DND-41 (cell line): ENCODE measurements at regions not wholly inside any gene's neighbourhood (a gene's known extent, or its start where the extent isn't known, plus 50 kb on each side); places are given as distances from the start of the nearest gene placed in this dataset.

ENCODE experiments used
- ATAC-seq: fragments of 200-7000 bp; cut with Tn5 transposase; 3 replicates; pipeline ENCODE4 v1.9.1; 2021; ENCODE audit warnings: low read depth; ENCODE audit not compliant: insufficient read depth
- DNase-seq: peaks from one replicate; pipeline ENCODE4 v3.0.0-alpha.2; 2020
- H2AFZ ChIP-seq: 2 replicates; pipeline ENCODE4 v1.6.0; 2012; ENCODE audit warnings: low read depth, low read length
- H3K27ac ChIP-seq: 2 replicates; pipeline ENCODE4 v1.5.1; 2012; ENCODE audit warnings: low read length, inconsistent platforms
- H3K27me3 ChIP-seq: fragments of 200-600 bp; sonication (generic); 2 replicates; pipeline ENCODE4 v1.6.0; 2012; ENCODE audit warnings: low read length, mild to moderate bottlenecking, inconsistent platforms; ENCODE audit not compliant: insufficient read depth, poor library complexity
- H3K36me3 ChIP-seq: 2 replicates; pipeline ENCODE4 v1.5.1; 2012; ENCODE audit warnings: low read length, inconsistent platforms; ENCODE audit not compliant: insufficient read depth
- H3K4me1 ChIP-seq: 2 replicates; pipeline ENCODE4 v1.5.1; 2012; ENCODE audit warnings: mild to moderate bottlenecking, low read length; ENCODE audit not compliant: insufficient read depth
- H3K4me2 ChIP-seq: 2 replicates; pipeline ENCODE4 v1.6.0; 2012; ENCODE audit warnings: mild to moderate bottlenecking, moderate library complexity, low read length, inconsistent platforms; ENCODE audit not compliant: insufficient read depth
- H3K4me3 ChIP-seq, 2 experiments: fragments of 200-600 bp in 1 of 2; shearing (Covaris generic) in 1 of 2; 2 replicates each; pipeline ENCODE4 v1.5.1; 2012 to 2016; ENCODE audit warnings: inconsistent platforms in 2 of 2, low read length in 2 of 2, mild to moderate bottlenecking in 2 of 2, low read depth in 1 of 2, moderate library complexity in 1 of 2
- H3K79me2 ChIP-seq: 2 replicates; pipeline ENCODE4 v1.6.0; 2012; ENCODE audit warnings: low read length, inconsistent platforms; ENCODE audit not compliant: insufficient read depth
- H3K9ac ChIP-seq: 2 replicates; pipeline ENCODE4 v1.6.0; 2012; ENCODE audit warnings: low read depth, mild to moderate bottlenecking, inconsistent platforms, low read length, moderate library complexity
- H3K9me3 ChIP-seq: 2 replicates; pipeline ENCODE4 v1.5.1; 2012; ENCODE audit warnings: low read length, moderate library complexity, mild to moderate bottlenecking, inconsistent platforms; ENCODE audit not compliant: insufficient read depth, severe bottlenecking
- H4K20me1 ChIP-seq: 2 replicates; pipeline ENCODE4 v1.6.0; 2012; ENCODE audit warnings: low read length; ENCODE audit not compliant: insufficient read depth
- CTCF ChIP-seq: IDR thresholded peaks from 2 replicates; pipeline ENCODE4 v1.5.1; 2012; ENCODE audit warnings: borderline replicate concordance, low read length, moderate library complexity, mild to moderate bottlenecking; ENCODE audit not compliant: poor library complexity, severe bottlenecking; ENCODE audit errors: extremely low read depth
- EZH2 ChIP-seq: IDR thresholded peaks from 3 replicates; pipeline ENCODE4 v1.6.1; 2012; ENCODE audit warnings: borderline replicate concordance, low read depth, mild to moderate bottlenecking, moderate library complexity, low read length, inconsistent platforms; ENCODE audit not compliant: severe bottlenecking

DNA sequence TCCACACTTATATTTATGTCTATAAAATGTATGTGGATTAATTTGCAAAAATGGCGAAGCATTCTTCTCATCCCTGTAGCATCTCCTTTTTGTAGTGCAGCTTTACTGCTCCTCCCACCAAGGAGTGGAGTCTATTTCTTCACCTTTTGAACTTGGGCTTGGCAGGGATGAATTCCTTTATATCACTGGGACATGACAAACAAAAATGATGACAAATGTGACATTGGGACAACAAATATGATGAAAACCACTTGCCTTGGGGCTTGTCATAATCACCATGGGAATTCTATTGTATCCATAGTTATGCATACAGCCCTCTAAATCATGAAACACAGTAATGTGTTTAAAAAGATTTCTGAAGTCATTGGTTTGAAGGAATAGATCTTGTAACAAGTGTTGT lies 155.0 kb downstream of the TNFSF18 start:
- Histone ChIP-seq H3K4me2 (peak overlapping the region; percentile 61; the same call in 1 of the 2 replicates), H3K27ac (peak overlapping the region; percentile 80), H3K4me1 (peaks cover 43% of the 10 kb centered on the region), H2AFZ (peak overlapping the region; percentile 38; the same call in 1 of the 2 replicates), H3K4me3 (no peak overlapping the region), H3K36me3 (no peaks in the 10 kb centered on the region), H4K20me1 (no peaks in the 10 kb centered on the region), H3K9ac (0 out of 2 replicates have a peak overlapping the region, but pooled peaks have one; percentile 49), H3K79me2 (no peaks in the 10 kb centered on the region), H3K9me3 (no peaks in the 10 kb centered on the region), H3K27me3 (no peaks in the 10 kb centered on the region)
- TF ChIP-seq EZH2 (no peak), CTCF (no peak)
- no peak for DNase-seq
- ATAC-seq, result no peak

GRCh38 chr1:172897738-172898137 lies 153.0 kb downstream of the TNFSF18 start:
- TF ChIP-seq EZH2 (no peak), CTCF (no peak)
- ATAC-seq (no peak), DNase-seq (no peak)
- Histone ChIP-seq H3K36me3 (no peaks in the 10 kb centered on the region), H3K4me3 (no peak overlapping the region), H3K9ac (no peak overlapping the region), H4K20me1 (no peaks in the 10 kb centered on the region), H3K27me3 (no peaks in the 10 kb centered on the region), H3K79me2 (no peaks in the 10 kb centered on the region), H3K9me3 (no peaks in the 10 kb centered on the region), H3K4me1 (peaks cover 43% of the 10 kb centered on the region), H3K27ac (no peak overlapping the region), H2AFZ (no peak overlapping the region), H3K4me2 (no peak overlapping the region)

- no peak for ATAC-seq
- H3K36me3 ChIP-seq, result no peaks in the 10 kb centered on the region
- H3K27ac ChIP-seq, result no peak overlapping the region
- no peak overlapping the region for H3K9ac ChIP-seq
- H4K20me1 ChIP-seq, result no peaks in the 10 kb centered on the region
- no peak overlapping the region for H2AFZ ChIP-seq
- peaks cover 34% of the 10 kb centered on the region for H3K4me1 ChIP-seq
- DNase-seq, result no peak
- TF ChIP-seq EZH2 (no peak), CTCF (no peak)
- H3K9me3 ChIP-seq, result no peaks in the 10 kb centered on the region
- no peaks in the 10 kb centered on the region for H3K79me2 ChIP-seq
- H3K4me2 ChIP-seq, result no peak overlapping the region
- no peak overlapping the region for H3K4me3 ChIP-seq
- H3K27me3 ChIP-seq, result no peaks in the 10 kb centered on the region
Observed at GRCh38 chr1:172898866-172899265, 151.9 kb downstream of the TNFSF18 start.
